ENCODE measurements at regions not wholly inside any gene's neighbourhood (a gene's known extent, or its start where the extent isn't known, plus 50 kb on each side); places are given as distances from the start of the nearest gene placed in this dataset.

GRCh38 chr9:82706786-82707185, 356.2 kb downstream of the RASEF start:
- no peak overlapping the region for H3K4me3 Mint-ChIP-seq
- H3K4me1 Mint-ChIP-seq (ENCODE audit: low read depth) = no peaks in the 10 kb centered on the region
- H3K27me3 Mint-ChIP-seq (ENCODE audit: low read depth) = no peaks in the 10 kb centered on the region
- H3K9me3 Mint-ChIP-seq = peaks cover 7 to 10% of the 10 kb centered on the region in 2 donors
- H3K36me3 Mint-ChIP-seq (ENCODE audit: insufficient read depth in 2 of 2) = no peaks in the 10 kb centered on the region
- DNase-seq (no peak), ATAC-seq (replicated peaks in 1 of 2) (no peak)
- H3K27ac Mint-ChIP-seq = no peak overlapping the region

GRCh38 chr9:82716821-82717220, 346.1 kb downstream of the RASEF start:
- DNase-seq (no peak), ATAC-seq (replicated peaks in 1 of 2) (no peak)
- peaks cover 4 to 11% of the 10 kb centered on the region in 2 donors for H3K9me3 Mint-ChIP-seq
- H3K27ac Mint-ChIP-seq = no peak overlapping the region
- H3K4me1 Mint-ChIP-seq (ENCODE audit: low read depth) = no peaks in the 10 kb centered on the region
- no peaks in the 10 kb centered on the region for H3K27me3 Mint-ChIP-seq (ENCODE audit: low read depth)
- H3K4me3 Mint-ChIP-seq = no peak overlapping the region
- peaks cover 0 to 2% of the 10 kb centered on the region in 2 donors for H3K36me3 Mint-ChIP-seq (ENCODE audit: insufficient read depth in 2 of 2)

GRCh38 chr9:82720515-82720914, 342.4 kb downstream of the RASEF start:
- Mint-ChIP-seq H3K27ac (no peak overlapping the region), H3K9me3 (peaks cover 0 to 2% of the 10 kb centered on the region in 2 donors), H3K4me1 (ENCODE audit: low read depth) (no peaks in the 10 kb centered on the region), H3K27me3 (ENCODE audit: low read depth) (no peaks in the 10 kb centered on the region), H3K36me3 (ENCODE audit: insufficient read depth in 2 of 2) (no peaks in the 10 kb centered on the region), H3K4me3 (no peak overlapping the region)
- ATAC-seq (replicated peaks in 1 of 2) = no peak
- DNase-seq = no peak

GRCh38 chr9:82721593-82721992, 341.3 kb downstream of the RASEF start:
- DNase-seq (no peak), ATAC-seq (replicated peaks in 1 of 2) (no peak)
- H3K4me3 Mint-ChIP-seq = no peak overlapping the region
- H3K27me3 Mint-ChIP-seq (ENCODE audit: low read depth) = no peaks in the 10 kb centered on the region
- H3K36me3 Mint-ChIP-seq (ENCODE audit: insufficient read depth in 2 of 2) = no peaks in the 10 kb centered on the region
- H3K9me3 Mint-ChIP-seq = peaks cover 0 to 2% of the 10 kb centered on the region in 2 donors
- H3K4me1 Mint-ChIP-seq (ENCODE audit: low read depth) = no peaks in the 10 kb centered on the region
- no peak overlapping the region for H3K27ac Mint-ChIP-seq

GRCh38 chr9:82722051-82722450, 340.9 kb downstream of the RASEF start:
- Mint-ChIP-seq H3K9me3 (peaks cover 0 to 2% of the 10 kb centered on the region in 2 donors), H3K4me3 (no peak overlapping the region), H3K36me3 (ENCODE audit: insufficient read depth in 2 of 2) (no peaks in the 10 kb centered on the region), H3K4me1 (ENCODE audit: low read depth) (no peaks in the 10 kb centered on the region), H3K27ac (no peak overlapping the region), H3K27me3 (ENCODE audit: low read depth) (no peaks in the 10 kb centered on the region)
- ATAC-seq (replicated peaks in 1 of 2) (no peak), DNase-seq (no peak)

- H3K27me3 Mint-ChIP-seq (ENCODE audit: low read depth) = no peaks in the 10 kb centered on the region
- H3K4me1 Mint-ChIP-seq (ENCODE audit: low read depth) = no peaks in the 10 kb centered on the region
- no peak overlapping the region for H3K27ac Mint-ChIP-seq
- H3K4me3 Mint-ChIP-seq = no peak overlapping the region
- peaks cover 0 to 2% of the 10 kb centered on the region in 2 donors for H3K9me3 Mint-ChIP-seq
- ATAC-seq (replicated peaks in 1 of 2) (no peak), DNase-seq (no peak)
- no peaks in the 10 kb centered on the region for H3K36me3 Mint-ChIP-seq (ENCODE audit: insufficient read depth in 2 of 2)
Observed at GRCh38 chr9:82722561-82722960, 340.4 kb downstream of the RASEF start.

GRCh38 chr9:82726424-82727276, 336.3 kb downstream of the RASEF start:
- Mint-ChIP-seq H3K27ac (no peak overlapping the region), H3K4me3 (no peak overlapping the region), H3K9me3 (peaks cover 0 to 3% of the 10 kb centered on the region in 2 donors), H3K36me3 (ENCODE audit: insufficient read depth in 2 of 2) (no peaks in the 10 kb centered on the region), H3K27me3 (ENCODE audit: low read depth) (no peaks in the 10 kb centered on the region), H3K4me1 (ENCODE audit: low read depth) (no peaks in the 10 kb centered on the region)
- ATAC-seq (replicated peaks in 1 of 2) (no peak), DNase-seq (no peak)

GRCh38 chr9:82729141-82729540, 333.8 kb downstream of the RASEF start:
- no peaks in the 10 kb centered on the region for H3K4me1 Mint-ChIP-seq (ENCODE audit: low read depth)
- no peaks in the 10 kb centered on the region for H3K36me3 Mint-ChIP-seq (ENCODE audit: insufficient read depth in 2 of 2)
- DNase-seq (no peak), ATAC-seq (replicated peaks in 1 of 2) (no peak)
- no peak overlapping the region for H3K27ac Mint-ChIP-seq
- H3K27me3 Mint-ChIP-seq (ENCODE audit: low read depth) = no peaks in the 10 kb centered on the region
- peaks cover 0 to 7% of the 10 kb centered on the region in 2 donors for H3K9me3 Mint-ChIP-seq
- H3K4me3 Mint-ChIP-seq = no peak overlapping the region

GRCh38 chr9:82729991-82730589, 332.9 kb downstream of the RASEF start:
- H3K9me3 Mint-ChIP-seq = peaks cover 0 to 7% of the 10 kb centered on the region in 2 donors
- no peak for ATAC-seq (replicated peaks in 1 of 2)
- H3K4me1 Mint-ChIP-seq (ENCODE audit: low read depth) = no peaks in the 10 kb centered on the region
- no peaks in the 10 kb centered on the region for H3K27me3 Mint-ChIP-seq (ENCODE audit: low read depth)
- no peak for DNase-seq
- H3K27ac Mint-ChIP-seq = no peak overlapping the region
- H3K36me3 Mint-ChIP-seq (ENCODE audit: insufficient read depth in 2 of 2) = no peaks in the 10 kb centered on the region
- no peak overlapping the region for H3K4me3 Mint-ChIP-seq

GRCh38 chr9:82732928-82733327, 330.0 kb downstream of the RASEF start:
- Mint-ChIP-seq H3K27me3 (ENCODE audit: low read depth) (no peaks in the 10 kb centered on the region), H3K4me3 (no peak overlapping the region), H3K4me1 (ENCODE audit: low read depth) (no peaks in the 10 kb centered on the region), H3K27ac (no peak overlapping the region), H3K36me3 (ENCODE audit: insufficient read depth in 2 of 2) (no peaks in the 10 kb centered on the region), H3K9me3 (peaks cover 0 to 7% of the 10 kb centered on the region in 2 donors)
- DNase-seq (no peak), ATAC-seq (replicated peaks in 1 of 2) (no peak)

GRCh38 chr9:82736126-82736525, 326.8 kb downstream of the RASEF start:
- Mint-ChIP-seq H3K4me1 (ENCODE audit: low read depth) (no peaks in the 10 kb centered on the region), H3K4me3 (no peak overlapping the region), H3K36me3 (ENCODE audit: insufficient read depth in 2 of 2) (no peaks in the 10 kb centered on the region), H3K27me3 (ENCODE audit: low read depth) (no peaks in the 10 kb centered on the region), H3K9me3 (peaks cover 0 to 4% of the 10 kb centered on the region in 2 donors), H3K27ac (no peak overlapping the region)
- ATAC-seq (replicated peaks in 1 of 2) (no peak), DNase-seq (no peak)

GRCh38 chr9:82736701-82737100, 326.2 kb downstream of the RASEF start:
- no peak overlapping the region for H3K27ac Mint-ChIP-seq
- DNase-seq (no peak), ATAC-seq (replicated peaks in 1 of 2) (no peak)
- H3K36me3 Mint-ChIP-seq (ENCODE audit: insufficient read depth in 2 of 2) = no peaks in the 10 kb centered on the region
- H3K4me3 Mint-ChIP-seq = no peak overlapping the region
- H3K9me3 Mint-ChIP-seq = peaks cover 0 to 4% of the 10 kb centered on the region in 2 donors
- H3K27me3 Mint-ChIP-seq (ENCODE audit: low read depth) = no peaks in the 10 kb centered on the region
- H3K4me1 Mint-ChIP-seq (ENCODE audit: low read depth) = no peaks in the 10 kb centered on the region

- no peak overlapping the region for H3K4me3 Mint-ChIP-seq
Observed at GRCh38 chr9:82745919-82746318, 317.0 kb downstream of the RASEF start.

More at GRCh38 chr9:82745919-82746318, 317.0 kb downstream of the RASEF start:
- ATAC-seq (replicated peaks in 1 of 2) = no peak
- Mint-ChIP-seq H3K27ac (no peak overlapping the region), H3K36me3 (ENCODE audit: insufficient read depth in 2 of 2) (no peaks in the 10 kb centered on the region), H3K27me3 (ENCODE audit: low read depth) (no peaks in the 10 kb centered on the region), H3K9me3 (peaks cover 4% of the 10 kb centered on the region in 2 donors), H3K4me1 (ENCODE audit: low read depth) (no peaks in the 10 kb centered on the region)
- no peak for DNase-seq
